GM19099 (cell line): ENCODE measurements at regions not wholly inside any gene's neighbourhood (a gene's known extent, or its start where the extent isn't known, plus 50 kb on each side); places are given as distances from the start of the nearest gene placed in this dataset.

Source experiments
- POLR2A ChIP-seq: IDR thresholded peaks from 3 replicates; pipeline ENCODE4 v1.6.1; 2011; ENCODE audit warnings: low read depth; ENCODE audit not compliant: insufficient read length; ENCODE audit errors: extremely low read depth

DNA sequence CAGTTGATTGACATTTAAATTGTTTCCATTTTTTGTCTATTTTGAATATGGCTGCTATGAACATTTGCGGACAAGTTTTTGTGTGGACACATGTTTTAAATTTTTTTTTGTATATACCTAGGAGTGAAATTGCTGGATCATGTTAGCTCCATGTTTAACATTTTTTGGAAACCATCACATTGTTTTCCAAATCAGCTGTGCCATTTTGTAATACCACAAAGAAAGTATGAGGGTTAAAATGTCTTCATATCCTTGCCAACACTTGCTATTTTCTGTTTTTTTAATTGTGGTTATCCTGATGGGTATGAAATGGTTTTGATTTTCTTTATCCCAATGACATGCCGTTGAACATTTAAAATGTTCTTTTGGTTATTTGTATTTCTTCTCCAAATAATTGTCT, 52.1 kb downstream of the CARTPT start:
- TF ChIP-seq POLR2A: no peak

DNA sequence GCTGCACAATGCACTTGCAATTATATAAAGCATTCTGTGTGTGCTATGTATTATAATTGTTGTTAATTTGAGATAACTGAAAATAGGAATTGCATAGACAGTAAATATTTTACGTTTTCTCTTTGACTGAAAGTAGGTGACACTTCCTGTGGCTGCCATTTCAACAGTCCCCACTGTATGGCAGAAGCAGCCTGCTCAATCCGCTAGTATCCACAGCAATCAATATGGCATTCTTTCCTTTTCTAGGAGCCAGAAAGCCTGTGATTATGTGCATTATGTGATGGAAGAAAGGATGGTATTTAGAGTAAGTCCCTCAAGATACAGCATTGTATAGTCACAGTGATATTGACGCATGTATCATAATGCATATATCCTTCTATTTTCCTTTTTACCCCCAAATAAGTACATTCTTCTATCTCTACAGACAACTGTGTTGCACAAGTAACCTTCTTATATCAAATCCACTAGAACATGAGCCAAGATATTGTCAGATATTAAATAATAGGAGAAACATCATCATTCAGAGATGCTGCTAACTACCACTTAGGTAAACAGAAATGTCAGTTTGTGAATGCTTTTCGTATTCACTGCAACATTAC, 59.7 kb downstream of the CARTPT start:
- TF ChIP-seq POLR2A: no peak

DNA sequence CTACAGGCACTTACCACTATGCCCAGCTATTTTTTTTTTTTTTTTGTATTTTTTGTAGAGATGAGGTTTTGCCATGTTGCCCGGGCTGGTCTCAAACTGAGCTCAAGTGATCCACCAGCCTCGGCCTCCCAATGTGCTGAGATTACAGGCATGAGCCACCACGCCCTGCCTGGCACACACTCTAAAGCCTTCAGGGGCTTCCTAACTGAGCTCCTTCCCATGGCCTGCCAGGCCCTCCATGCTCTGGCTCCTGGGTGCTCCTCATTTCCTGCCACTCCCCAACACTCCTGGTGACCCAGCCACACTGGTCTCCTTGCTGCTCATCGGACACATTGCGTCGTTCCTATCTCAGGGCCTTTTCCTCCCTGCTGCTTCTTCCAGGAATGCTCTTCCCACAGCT, 61.5 kb downstream of the CARTPT start:
- TF ChIP-seq POLR2A: no peak

DNA sequence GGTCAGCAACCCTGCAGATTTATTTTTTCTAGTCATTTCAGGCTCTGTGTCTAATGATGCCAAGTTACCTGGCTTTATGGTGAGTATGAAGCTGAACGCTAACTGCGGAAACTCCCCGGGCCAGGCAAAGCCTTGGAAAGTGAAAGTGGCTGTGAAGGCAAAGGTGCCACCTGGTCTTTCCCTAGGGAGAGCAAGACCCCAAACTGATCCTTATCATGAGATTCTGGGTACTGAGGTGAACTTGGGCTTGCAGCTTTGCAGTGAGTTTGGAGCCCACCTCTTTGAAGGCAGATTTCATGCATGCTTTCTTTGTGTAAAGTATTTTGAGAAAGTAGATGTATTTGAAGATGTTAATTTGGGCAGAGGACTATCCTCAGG, 63.3 kb downstream of the CARTPT start:
- TF ChIP-seq POLR2A: no peak

DNA sequence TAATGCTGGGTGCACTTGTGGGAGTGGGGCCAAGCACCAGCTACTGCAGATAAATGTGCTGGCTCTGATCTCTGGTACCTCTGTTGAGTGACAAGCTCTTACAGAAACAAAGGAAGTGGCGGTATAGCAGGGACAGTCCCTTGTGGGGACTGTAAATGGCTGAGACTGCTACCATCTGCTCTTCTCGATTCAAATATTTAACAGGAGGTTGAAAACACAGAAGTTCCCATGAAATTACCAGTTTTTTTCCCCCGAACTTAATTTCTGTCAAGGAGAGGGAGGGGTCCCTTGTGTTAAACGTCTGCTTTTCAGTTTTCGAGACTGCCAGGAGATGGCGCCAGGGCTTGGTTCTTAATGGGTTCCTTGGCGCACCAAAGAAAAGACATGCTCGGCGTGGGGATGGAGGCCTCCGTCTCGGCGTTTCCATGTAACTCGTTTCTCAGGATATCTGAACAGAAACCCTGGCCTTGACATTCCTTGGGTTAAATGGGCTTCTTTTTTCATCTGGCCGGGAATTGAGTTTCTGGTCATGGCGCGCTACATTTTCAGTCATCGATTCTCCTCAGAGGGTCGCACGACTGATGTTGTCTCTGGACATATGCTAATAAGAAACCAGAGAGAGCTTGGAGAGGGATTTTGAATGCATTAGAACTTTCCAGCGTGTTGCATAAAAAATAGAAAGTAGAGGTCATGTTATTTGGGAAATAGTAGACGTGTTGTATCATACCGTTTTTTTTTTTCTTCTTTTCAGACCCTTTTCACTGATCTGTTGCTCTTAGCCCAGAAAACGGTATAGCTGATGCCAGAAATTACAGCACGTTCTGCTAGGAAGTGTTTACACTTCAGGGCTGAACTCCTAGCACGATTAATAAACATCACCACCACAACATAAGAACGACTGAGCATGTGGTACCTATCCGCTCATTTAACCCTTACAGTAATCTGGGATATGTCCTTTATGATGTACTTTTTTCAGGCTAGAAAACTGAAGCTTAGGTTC, 64.0 kb downstream of the CARTPT start:
- TF ChIP-seq POLR2A: no peak

DNA sequence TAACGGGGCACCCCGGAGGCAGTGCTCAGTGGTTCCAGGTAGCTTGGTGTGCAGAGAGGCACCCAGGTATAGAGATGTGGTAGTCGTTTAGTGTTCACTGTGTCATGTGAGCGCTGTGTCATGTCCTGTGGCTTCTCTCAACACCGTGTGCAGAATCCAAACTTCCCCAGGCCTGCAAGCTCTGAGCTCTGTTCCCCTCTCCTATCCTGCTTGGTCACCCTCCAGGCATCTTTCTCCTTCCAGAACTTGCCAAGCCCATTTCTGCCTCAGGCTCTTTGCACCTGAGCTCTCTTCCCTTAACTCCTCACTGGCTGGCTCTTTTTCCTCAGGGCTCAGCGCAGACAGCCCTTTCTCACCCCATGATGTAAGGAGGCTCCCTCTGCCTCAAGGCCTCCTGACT, 64.8 kb downstream of the CARTPT start:
- no peak for TF ChIP-seq POLR2A

DNA sequence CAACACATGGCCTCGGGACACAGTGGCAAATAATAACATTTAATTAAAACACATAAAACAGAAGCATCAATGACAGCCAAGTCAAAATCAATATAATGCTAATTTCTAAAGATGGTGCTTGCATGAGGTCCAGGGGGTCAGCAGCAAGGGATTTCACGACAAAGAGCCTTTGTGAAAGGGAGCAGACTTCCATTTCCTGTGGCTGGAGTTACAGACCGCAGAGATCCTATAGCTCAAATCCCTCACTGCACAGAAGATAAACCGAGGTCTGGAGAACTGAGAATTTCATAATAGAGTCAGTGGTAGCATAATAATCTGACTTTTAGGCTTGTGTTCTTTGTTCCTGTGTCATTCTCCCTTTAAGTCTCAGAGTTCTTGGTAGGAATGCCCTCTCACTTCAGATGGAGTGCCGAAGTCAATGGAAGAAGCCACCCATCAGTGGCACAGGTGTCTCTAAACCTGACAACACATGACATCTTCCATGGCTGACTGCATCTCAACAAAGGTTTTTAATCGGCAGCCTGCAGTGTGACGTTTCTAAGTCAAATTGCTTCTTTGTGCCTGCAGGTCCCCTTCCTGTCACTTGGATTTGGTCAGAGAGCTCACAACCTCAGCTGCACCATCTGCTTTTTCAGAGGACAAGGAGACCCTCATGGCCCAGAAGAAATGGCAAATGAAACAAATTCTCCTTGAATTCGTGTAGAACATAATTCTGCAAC, 67.4 kb downstream of the CARTPT start:
- TF ChIP-seq POLR2A: no peak

DNA sequence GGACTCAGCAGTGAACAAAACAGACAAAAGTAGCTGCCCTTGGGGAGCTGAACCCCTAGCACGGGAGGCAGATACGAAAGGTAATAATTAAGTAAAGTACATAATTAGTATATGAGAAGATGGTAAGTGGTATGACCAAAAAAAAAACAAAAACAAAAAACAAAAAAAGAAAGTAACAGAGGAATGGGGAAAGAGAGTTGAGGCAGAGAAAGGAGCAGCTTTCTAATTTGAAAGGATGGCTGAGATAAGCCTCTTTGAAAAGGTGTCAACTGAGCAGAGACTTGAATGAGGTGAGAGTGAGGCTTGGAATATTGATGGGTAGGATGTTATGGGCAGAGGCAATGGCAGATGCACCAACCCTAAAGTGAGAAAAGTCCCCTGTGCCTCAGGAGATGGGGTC, 69.7 kb downstream of the CARTPT start:
- no peak for TF ChIP-seq POLR2A

DNA sequence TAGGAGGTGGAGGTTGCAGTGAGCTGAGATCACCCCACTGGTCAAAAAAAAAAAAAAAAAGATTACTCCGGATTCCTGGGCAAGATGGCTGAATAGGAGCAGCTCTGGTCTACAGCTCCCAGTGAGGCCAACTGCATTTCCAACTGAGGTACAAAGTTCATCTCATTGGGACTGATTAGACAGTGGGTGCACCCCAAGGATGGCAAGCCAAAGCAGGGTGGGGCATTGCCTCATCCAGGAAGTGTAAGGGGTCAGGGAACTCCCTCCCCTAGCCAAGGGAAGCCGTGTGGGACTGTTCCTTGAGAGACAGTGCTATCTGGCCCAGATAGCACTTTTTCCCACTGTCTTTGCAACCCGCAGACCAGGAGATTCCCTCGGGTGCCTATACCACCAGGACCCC, 70.7 kb downstream of the CARTPT start:
- no peak for TF ChIP-seq POLR2A

DNA sequence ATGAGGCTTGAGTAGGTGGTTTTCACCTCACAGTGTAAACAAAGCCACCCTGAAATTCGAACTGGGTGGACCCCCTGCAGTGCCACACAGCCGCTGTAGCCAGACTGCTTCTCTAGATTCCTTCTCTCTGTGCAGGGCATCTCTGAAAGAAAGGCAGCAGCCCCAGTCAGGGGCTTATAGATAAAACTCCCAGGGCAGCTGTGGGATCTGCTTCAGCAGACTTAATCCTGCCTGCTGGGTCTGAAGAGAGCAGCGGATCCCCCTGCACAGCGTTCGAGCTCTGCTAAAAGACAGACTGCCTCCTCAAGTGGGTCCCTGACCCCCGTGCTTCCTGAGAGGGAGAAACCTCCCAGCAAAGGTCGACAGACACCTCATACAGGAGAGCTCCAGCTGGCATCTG, 71.4 kb downstream of the CARTPT start:
- no peak for TF ChIP-seq POLR2A

DNA sequence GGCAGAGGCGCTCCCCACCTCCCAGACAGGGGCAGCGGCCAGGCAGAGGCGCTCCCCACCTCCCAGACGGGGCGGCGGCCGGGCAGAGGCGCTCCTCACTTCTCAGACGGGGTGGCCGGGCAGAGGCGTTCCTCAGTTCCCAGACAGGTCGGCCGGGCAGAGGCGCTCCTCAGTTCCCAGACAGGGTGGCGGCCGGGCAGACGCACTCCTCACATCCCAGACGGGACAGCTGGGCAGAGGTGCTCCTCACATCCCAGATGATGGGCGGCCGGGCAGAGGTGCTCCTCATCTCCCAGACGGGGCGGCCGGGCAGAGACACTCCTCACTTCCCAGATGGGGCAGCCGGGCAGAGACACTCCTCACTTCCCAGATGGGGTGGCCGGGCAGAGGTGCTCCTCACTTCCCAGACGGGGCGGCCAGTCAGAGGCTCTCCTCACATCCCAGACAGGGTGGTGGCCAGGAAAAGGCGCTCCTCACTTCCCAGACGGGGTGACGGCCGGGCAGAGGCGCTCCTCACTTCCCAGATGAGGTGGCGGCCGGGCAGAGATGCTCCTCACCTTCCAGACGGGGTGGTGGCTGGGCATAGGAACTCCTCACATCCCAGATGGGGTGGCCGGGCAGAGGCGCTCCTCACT, 75.1 kb downstream of the CARTPT start:
- no peak for TF ChIP-seq POLR2A

DNA sequence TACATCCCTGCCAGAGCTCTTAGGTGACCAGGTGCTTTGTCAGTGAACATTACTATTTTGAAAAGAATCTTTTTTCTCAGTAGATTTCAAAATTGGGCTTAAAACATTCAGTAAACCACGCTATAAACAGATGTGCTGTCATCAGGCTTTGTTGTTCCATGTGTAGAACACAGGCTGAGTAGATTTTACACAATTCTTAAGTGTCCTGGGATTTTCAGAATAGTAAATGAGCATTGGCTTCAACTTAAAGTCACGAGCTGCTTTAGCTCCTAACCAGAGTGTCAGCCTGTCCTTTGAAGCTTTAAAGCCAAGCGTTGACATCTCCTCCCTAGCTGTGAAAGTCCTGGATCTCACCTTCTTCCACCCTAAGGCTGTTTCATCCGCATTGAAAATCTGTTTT, 83.6 kb downstream of the CARTPT start:
- TF ChIP-seq POLR2A: no peak

DNA sequence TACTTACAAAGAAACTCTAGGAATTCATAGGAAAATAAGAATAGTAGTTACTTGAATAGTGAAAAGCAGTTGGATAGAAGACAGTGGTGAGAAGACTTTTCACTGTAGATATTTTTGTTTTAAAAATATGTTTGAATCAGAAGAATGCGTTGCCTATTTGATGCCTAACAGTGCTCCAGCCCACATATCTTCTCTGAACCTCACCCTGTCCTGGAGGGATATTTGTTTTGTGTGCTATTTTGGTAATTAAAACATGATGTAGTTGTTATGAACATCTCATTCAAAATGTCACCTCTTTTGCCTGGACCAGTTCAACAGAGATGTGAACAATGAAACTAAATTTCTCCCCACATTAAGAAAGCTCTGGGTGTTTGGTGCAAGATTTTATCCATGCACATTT, 87.6 kb downstream of the CARTPT start:
- no peak for TF ChIP-seq POLR2A

DNA sequence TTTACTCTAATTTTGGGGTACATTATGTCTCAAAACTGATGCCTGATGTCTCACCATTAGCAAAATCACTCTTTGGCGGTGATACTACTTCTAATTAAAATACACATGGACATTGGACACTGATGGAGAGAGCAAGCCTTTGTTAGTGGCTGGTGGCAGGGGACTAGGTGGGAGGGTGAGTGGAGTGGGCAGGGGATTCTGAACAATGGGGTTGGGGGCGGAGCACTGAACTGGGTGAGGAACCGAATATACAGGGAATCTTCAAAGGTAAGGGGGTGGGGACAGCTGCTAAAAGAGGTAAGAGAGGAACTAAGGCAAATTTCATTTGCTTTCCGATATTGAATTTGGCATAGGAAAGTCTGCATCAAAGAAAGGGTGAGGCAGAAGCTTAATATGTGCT, 88.8 kb downstream of the CARTPT start:
- TF ChIP-seq POLR2A: no peak

DNA sequence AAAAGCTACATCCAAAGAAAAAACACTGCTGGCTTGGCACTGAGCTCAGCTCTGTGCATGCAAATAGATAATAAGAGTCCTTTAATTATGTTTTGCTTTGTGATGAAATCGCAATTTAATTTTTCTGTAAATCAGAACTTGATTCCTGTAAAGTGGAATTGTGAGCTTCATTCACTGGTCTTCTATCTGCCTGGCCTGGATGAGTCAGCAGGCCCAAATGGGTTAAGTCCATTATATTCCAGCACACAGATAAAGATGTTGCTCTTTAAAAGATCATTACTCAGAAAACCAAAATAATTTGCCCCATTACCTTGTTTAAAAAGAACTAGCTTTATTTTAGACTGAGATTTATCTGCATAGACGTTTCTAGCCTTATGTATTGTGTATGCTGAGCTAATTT, 90.4 kb downstream of the CARTPT start:
- no peak for TF ChIP-seq POLR2A

DNA sequence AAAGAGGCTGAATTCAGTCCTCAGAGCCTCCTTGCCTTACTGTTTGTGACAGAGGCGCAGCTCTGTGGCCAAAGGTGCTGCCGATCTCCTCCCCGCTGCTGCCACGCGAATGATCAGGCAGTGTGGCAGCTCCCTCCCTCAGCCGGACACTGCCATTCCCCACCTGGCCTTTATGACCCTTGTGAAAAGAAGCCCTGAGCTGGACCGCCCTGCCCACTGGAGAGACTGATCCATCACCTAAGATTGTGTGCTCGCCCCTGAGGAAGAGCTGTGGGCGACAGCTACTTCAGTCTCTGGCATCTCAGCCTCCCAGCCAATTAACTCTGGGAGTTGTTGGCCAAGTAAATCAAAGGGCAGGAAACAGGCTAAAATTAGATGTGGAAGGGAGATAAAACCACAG, 90.9 kb downstream of the CARTPT start:
- no peak for TF ChIP-seq POLR2A
